HEK293 (cell line): ENCODE measurements at regions not wholly inside any gene's neighbourhood (a gene's known extent, or its start where the extent isn't known, plus 50 kb on each side); places are given as distances from the start of the nearest gene placed in this dataset.

Experiments used
- OSR2 ChIP-seq: fragments of 450-650 bp; formaldehyde crosslinking; IDR thresholded peaks from 2 replicates; pipeline ENCODE4 v1.5.1; 2016; ENCODE audit warnings: missing biosample characterization, missing genetic modification characterization
- ZNF473 ChIP-seq: fragments of 450-650 bp; formaldehyde crosslinking; IDR thresholded peaks from 2 replicates; pipeline ENCODE4 v1.5.1; 2017; ENCODE audit warnings: missing biosample characterization, missing genetic modification characterization

DNA sequence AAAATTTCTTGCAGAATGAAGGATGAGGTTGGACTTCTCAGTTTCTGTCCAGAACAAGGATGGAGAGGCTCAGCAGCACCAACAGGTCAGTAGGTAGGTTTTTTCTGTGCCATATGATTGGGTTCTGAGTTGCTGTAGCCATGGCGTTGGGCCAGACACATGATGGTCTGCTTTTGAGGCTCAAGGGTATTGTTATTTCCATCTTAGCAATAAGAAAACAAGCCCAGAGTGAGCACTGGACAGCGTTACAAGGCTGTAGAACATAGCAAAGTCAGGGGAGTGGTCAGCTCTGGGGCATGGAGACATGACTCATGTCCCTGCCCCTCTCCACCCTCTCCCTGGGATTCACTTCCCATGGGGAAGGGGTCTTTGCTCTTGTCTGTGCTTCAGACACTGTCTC is 137.6 kb upstream of the TOPAZ1 start:
- TF ChIP-seq ZNF473 (tag by site-specific recombination) = no peak
- no peak for TF ChIP-seq OSR2 (tag by site-specific recombination)
